Endodermal cell (in vitro differentiated cells): ENCODE measurements at regions not wholly inside any gene's neighbourhood (a gene's known extent, or its start where the extent isn't known, plus 50 kb on each side); places are given as distances from the start of the nearest gene placed in this dataset.

Experiments
- DNase-seq: peaks from one replicate; pipeline ENCODE4 v3.0.0-alpha.2; 2017
- H3K27ac ChIP-seq: 2 replicates; pipeline ENCODE4 v1.5.1; 2013; ENCODE audit warnings: mild to moderate bottlenecking, low read depth, low read length, moderate library complexity
- H3K27me3 ChIP-seq: 2 replicates; pipeline ENCODE4 v1.6.1; 2013; ENCODE audit warnings: mild to moderate bottlenecking, low read length, moderate library complexity; ENCODE audit not compliant: insufficient read depth, control insufficient read depth, poor library complexity, severe bottlenecking
- H3K36me3 ChIP-seq: 2 replicates; pipeline ENCODE4 v1.7.0; 2013; ENCODE audit warnings: mild to moderate bottlenecking, low read length, moderate library complexity; ENCODE audit not compliant: control insufficient read depth, insufficient read depth
- H3K4me1 ChIP-seq: one replicate; pipeline ENCODE4 v1.7.0; 2013; ENCODE audit warnings: low read length; ENCODE audit not compliant: control insufficient read depth, insufficient read depth
- H3K4me3 ChIP-seq: 2 replicates; pipeline ENCODE4 v1.5.1; 2013; ENCODE audit warnings: mild to moderate bottlenecking, low read length, moderate library complexity
- H3K9ac ChIP-seq: 2 replicates; pipeline ENCODE4 v1.6.1; 2013; ENCODE audit warnings: mild to moderate bottlenecking, low read length, moderate library complexity; ENCODE audit not compliant: poor library complexity, severe bottlenecking; ENCODE audit errors: extremely low read depth
- H3K9me3 ChIP-seq: 2 replicates; pipeline ENCODE4 v1.6.1; 2013; ENCODE audit warnings: mild to moderate bottlenecking, low read length, moderate library complexity; ENCODE audit not compliant: control insufficient read depth
- H3K27ac Mint-ChIP-seq: 2 replicates; pipeline ENCODE4 v1.8.0; 2020; ENCODE audit warnings: mixed read lengths
- H3K27me3 Mint-ChIP-seq: 2 replicates; pipeline ENCODE4 v1.8.0; 2021; ENCODE audit warnings: mild to moderate bottlenecking, mixed read lengths; ENCODE audit not compliant: insufficient read depth
- H3K36me3 Mint-ChIP-seq: 2 replicates; pipeline ENCODE4 v1.8.0; 2020; ENCODE audit warnings: low read depth, mixed read lengths
- H3K4me1 Mint-ChIP-seq: 2 replicates; pipeline ENCODE4 v1.8.0; 2020; ENCODE audit warnings: mixed read lengths
- H3K4me3 Mint-ChIP-seq: 2 replicates; pipeline ENCODE4 v1.8.0; 2020; ENCODE audit warnings: mild to moderate bottlenecking, moderate library complexity, mixed read lengths
- H3K9me3 Mint-ChIP-seq: 2 replicates; pipeline ENCODE4 v1.8.0; 2020; ENCODE audit warnings: mild to moderate bottlenecking, mixed read lengths
- WGBS, 2 experiments: methylation state at CpG; one replicate each; pipeline versions ENCODE4 v1.1.5 to v1.1.7; 2013; ENCODE audit warnings: missing lambda C conversion rate in 2 of 2, mixed read lengths in 1 of 2; ENCODE audit not compliant: insufficient coverage in 1 of 2, insufficient read length in 1 of 2; 5-methylcytosine and 5-hydroxymethylcytosine counted together
- TF ChIP-seq, protein P1 (sequence below): fragments of 200-600 bp; sonication (generic); conservative IDR thresholded peaks from 2 replicates; pipeline ENCODE4 v1.5.0; 2021; ENCODE audit warnings: antibody characterized with exemption, mild to moderate bottlenecking

DNA sequence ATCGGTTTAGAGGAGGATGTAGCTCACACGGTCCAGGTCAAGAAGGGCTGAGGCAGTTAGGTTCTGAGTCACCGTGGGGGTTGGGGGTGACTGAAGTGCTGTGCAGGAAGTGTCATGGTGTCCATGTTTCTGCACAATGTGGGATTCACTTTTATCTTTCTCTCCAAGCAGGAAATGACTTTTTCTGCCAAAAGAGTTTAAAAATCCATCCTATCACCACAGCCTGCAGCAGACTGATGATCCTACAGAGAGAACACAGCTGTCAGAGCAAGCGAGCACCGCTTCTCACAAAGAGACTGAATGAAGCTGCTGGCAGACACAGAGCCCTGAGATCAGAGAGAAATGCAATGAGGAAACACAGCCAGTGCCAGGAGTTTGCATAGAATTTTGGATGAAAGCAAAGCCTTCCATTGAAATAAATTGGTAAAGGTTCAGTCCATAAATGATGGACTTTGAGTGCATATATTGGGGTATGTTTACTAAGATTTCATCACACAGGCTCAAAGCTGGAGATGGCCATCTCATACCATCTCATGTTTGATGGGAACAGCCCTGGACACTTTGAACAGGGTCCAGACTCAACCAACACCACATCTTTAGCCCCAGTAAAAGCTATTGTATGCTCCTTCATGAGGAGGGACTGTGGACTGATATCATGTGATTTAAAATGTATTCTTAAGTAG is 213.9 kb upstream of the FBXL7 start:
- peaks cover 3% of the 10 kb centered on the region for H3K9me3 Mint-ChIP-seq
- H3K36me3 Mint-ChIP-seq: no peaks in the 10 kb centered on the region
- Histone ChIP-seq H3K9ac (no peak overlapping the region), H3K27ac (no peak overlapping the region), H3K9me3 (peaks cover under 1% of the 10 kb centered on the region), H3K4me1 (peaks cover 6% of the 10 kb centered on the region), H3K4me3 (no peak overlapping the region), H3K27me3 (peaks cover 15% of the 10 kb centered on the region), H3K36me3 (no peaks in the 10 kb centered on the region)
- no peak overlapping the region for H3K4me3 Mint-ChIP-seq
- no peak for DNase-seq
- peaks cover 9% of the 10 kb centered on the region for H3K27me3 Mint-ChIP-seq
- peaks cover 17% of the 10 kb centered on the region for H3K4me1 Mint-ChIP-seq
- no peak overlapping the region for H3K27ac Mint-ChIP-seq
- 94 to 100% methylated on average over 1 to 5 of the region's 5 CpGs for WGBS, 2 experiments
- TF ChIP-seq, protein P1, sequence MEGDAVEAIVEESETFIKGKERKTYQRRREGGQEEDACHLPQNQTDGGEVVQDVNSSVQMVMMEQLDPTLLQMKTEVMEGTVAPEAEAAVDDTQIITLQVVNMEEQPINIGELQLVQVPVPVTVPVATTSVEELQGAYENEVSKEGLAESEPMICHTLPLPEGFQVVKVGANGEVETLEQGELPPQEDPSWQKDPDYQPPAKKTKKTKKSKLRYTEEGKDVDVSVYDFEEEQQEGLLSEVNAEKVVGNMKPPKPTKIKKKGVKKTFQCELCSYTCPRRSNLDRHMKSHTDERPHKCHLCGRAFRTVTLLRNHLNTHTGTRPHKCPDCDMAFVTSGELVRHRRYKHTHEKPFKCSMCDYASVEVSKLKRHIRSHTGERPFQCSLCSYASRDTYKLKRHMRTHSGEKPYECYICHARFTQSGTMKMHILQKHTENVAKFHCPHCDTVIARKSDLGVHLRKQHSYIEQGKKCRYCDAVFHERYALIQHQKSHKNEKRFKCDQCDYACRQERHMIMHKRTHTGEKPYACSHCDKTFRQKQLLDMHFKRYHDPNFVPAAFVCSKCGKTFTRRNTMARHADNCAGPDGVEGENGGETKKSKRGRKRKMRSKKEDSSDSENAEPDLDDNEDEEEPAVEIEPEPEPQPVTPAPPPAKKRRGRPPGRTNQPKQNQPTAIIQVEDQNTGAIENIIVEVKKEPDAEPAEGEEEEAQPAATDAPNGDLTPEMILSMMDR: no peak

DNA sequence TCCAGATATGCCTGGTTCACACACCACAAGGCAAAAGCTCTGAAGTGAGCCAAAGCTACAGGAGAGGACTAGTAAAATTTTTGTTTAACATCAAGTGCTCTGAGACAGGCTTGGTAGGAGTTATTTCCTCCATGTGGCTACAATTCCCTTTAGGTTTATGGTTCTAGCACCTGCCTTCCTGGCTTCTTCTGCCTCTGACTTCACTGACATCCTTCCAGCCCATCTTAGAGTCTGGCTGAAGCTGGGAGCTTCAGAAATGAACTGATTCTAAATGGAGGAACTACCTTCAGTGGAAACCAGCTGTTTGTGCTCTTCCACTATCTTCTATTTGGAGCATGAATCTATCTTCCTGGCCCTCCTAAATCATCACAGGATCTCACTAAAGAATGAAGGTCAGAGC is 215.3 kb upstream of the FBXL7 start:
- Mint-ChIP-seq H3K9me3 (no peaks in the 10 kb centered on the region), H3K4me1 (peaks cover 17% of the 10 kb centered on the region), H3K4me3 (no peak overlapping the region), H3K27ac (no peak overlapping the region), H3K36me3 (no peaks in the 10 kb centered on the region), H3K27me3 (peaks cover 9% of the 10 kb centered on the region)
- Histone ChIP-seq H3K27ac (no peak overlapping the region), H3K27me3 (peaks cover 15% of the 10 kb centered on the region), H3K9me3 (no peaks in the 10 kb centered on the region), H3K9ac (no peak overlapping the region), H3K36me3 (no peaks in the 10 kb centered on the region), H3K4me1 (peaks cover 6% of the 10 kb centered on the region), H3K4me3 (no peak overlapping the region)
- TF ChIP-seq, protein P1: no peak
- no peak for DNase-seq

DNA sequence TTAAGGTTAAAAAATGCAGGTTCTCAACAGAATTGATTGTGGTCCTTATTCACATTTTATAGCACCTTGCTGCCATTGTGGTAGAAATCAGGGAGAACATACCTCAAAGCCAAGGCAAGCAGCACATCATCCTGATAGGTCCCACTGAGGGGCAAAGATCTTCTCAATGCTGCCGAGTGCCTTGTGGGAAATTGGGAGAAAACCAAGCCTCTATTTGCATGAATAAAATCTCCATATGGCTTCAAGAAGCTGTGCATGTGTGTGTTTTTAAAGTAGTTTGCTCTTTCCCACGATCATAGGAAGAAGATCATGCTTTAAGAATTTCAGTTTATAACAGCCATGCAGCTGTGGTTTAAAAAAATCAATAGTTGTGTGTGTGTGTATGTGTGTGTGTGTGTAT is 216.9 kb upstream of the FBXL7 start:
- Histone ChIP-seq H3K4me1 (peaks cover 1% of the 10 kb centered on the region), H3K27me3 (peaks cover 15% of the 10 kb centered on the region), H3K4me3 (no peak overlapping the region), H3K9me3 (peaks cover 7% of the 10 kb centered on the region), H3K9ac (no peak overlapping the region), H3K36me3 (no peaks in the 10 kb centered on the region), H3K27ac (no peak overlapping the region)
- H3K27ac Mint-ChIP-seq: no peak overlapping the region
- no peak overlapping the region for H3K4me3 Mint-ChIP-seq
- H3K36me3 Mint-ChIP-seq: no peaks in the 10 kb centered on the region
- TF ChIP-seq, protein P1: no peak
- no peaks in the 10 kb centered on the region for H3K9me3 Mint-ChIP-seq
- peaks cover 9% of the 10 kb centered on the region for H3K27me3 Mint-ChIP-seq
- no peak for DNase-seq
- H3K4me1 Mint-ChIP-seq: peaks cover 4% of the 10 kb centered on the region
- 88 to 100% methylated on average over 2 of the region's 2 CpGs for WGBS, 2 experiments
